ENCODE measurements at regions not wholly inside any gene's neighbourhood (a gene's known extent, or its start where the extent isn't known, plus 50 kb on each side); places are given as distances from the start of the nearest gene placed in this dataset.

DNA sequence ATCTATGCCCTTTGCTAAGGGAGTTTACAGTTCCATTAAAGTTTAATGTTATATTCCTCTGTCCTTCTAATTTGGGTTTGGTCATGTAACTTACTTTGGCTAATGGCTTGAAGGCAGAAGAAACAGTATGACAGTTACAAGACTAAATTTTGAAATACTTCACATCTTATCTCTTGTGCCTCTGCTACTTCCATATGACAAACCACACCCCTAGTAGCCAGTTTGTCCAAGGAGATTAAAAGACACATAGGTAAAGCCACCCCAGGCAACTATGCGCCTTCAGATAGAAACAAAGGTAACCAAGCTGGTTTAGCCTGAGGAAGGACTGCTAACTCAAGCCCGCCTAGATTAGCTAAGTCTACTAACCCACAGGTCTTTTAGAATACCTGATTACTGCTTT lies 273.4 kb upstream of the MIR17HG start:
- Histone ChIP-seq H3K27ac (ENCODE audit: insufficient read depth, low read length, poor library complexity, severe bottlenecking) (no peak overlapping the region), H3K9me3 (ENCODE audit: control insufficient read depth, low read length) (no peaks in the 10 kb centered on the region)
- DNase-seq, result no peak

DNA sequence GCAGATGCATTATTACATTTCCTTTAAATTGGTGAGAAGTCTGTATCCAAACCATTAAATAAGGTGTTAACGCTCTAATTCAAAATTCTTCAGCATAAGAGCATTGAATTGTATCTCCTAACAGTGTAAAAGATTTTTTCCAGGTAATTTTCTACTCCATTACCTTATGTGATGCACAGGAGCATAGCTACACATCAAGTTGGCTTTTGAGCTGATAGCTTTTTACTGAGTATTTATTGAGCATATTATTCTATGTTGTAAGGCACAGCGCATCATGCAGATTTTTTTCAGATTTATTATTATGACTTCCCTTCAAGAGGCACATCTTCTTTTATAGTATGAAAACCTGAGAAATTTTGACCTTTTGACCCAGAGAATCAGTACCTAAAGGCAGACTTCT lies 270.7 kb upstream of the MIR17HG start:
- no peaks in the 10 kb centered on the region for H3K27me3 ChIP-seq (replicated peaks; ENCODE audit: control insufficient read depth, insufficient read depth, low read length, poor library complexity, severe bottlenecking)
- H3K4me3 ChIP-seq (ENCODE audit: insufficient read depth, low read depth, low read length, poor library complexity, severe bottlenecking), result no peak overlapping the region
- DNase-seq, result no peak
- no peaks in the 10 kb centered on the region for H3K4me1 ChIP-seq (ENCODE audit: control insufficient read depth, insufficient read depth, low read length, poor library complexity, severe bottlenecking)
- H3K9me3 ChIP-seq (ENCODE audit: control insufficient read depth, low read length), result no peaks in the 10 kb centered on the region
- H3K27ac ChIP-seq (ENCODE audit: insufficient read depth, low read length, poor library complexity, severe bottlenecking), result no peak overlapping the region
- no peaks in the 10 kb centered on the region for H3K36me3 ChIP-seq (ENCODE audit: control insufficient read depth, insufficient read depth, low read length)

More for the DNA sequence above, 273.4 kb upstream of the MIR17HG start:
- no peaks in the 10 kb centered on the region for H3K36me3 ChIP-seq (ENCODE audit: control insufficient read depth, insufficient read depth, low read length)
- no peak overlapping the region for H3K4me3 ChIP-seq (ENCODE audit: insufficient read depth, low read depth, low read length, poor library complexity, severe bottlenecking)
- no peaks in the 10 kb centered on the region for H3K4me1 ChIP-seq (ENCODE audit: control insufficient read depth, insufficient read depth, low read length, poor library complexity, severe bottlenecking)
- no peaks in the 10 kb centered on the region for H3K27me3 ChIP-seq (replicated peaks; ENCODE audit: control insufficient read depth, insufficient read depth, low read length, poor library complexity, severe bottlenecking)

DNA sequence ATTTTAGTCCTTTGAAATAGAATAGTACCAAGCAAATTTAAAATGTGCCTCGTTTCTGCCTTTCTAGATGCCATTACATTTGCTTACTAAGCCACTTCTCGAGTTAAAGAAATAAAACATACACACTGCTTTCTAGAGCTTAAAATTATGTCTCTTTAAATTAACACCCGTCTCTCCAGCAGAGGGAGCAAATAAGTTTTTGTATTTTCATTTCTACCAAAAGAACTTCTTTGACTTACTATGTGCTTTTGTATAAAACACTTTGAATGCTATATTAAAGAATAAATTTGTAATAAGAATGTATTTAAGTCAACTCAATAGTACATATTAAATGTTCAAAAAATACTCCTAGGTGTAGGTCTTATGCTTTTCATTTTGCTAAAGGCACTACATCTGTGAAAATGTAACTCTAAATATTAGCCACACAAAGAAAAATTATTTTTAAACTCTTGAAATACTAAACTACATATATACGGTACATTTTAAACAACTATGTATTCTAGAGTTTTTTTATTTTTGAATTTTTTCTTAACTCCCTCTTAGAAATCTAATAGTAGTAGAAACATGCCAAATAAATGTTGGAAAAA lies 269.3 kb upstream of the MIR17HG start:
- H3K27ac ChIP-seq (ENCODE audit: insufficient read depth, low read length, poor library complexity, severe bottlenecking), result no peak overlapping the region
- H3K4me1 ChIP-seq (ENCODE audit: control insufficient read depth, insufficient read depth, low read length, poor library complexity, severe bottlenecking), result no peaks in the 10 kb centered on the region
- no peak overlapping the region for H3K4me3 ChIP-seq (ENCODE audit: insufficient read depth, low read depth, low read length, poor library complexity, severe bottlenecking)
- no peak for DNase-seq
- H3K9me3 ChIP-seq (ENCODE audit: control insufficient read depth, low read length), result no peaks in the 10 kb centered on the region
- H3K36me3 ChIP-seq (ENCODE audit: control insufficient read depth, insufficient read depth, low read length), result no peaks in the 10 kb centered on the region
- no peaks in the 10 kb centered on the region for H3K27me3 ChIP-seq (replicated peaks; ENCODE audit: control insufficient read depth, insufficient read depth, low read length, poor library complexity, severe bottlenecking)

DNA sequence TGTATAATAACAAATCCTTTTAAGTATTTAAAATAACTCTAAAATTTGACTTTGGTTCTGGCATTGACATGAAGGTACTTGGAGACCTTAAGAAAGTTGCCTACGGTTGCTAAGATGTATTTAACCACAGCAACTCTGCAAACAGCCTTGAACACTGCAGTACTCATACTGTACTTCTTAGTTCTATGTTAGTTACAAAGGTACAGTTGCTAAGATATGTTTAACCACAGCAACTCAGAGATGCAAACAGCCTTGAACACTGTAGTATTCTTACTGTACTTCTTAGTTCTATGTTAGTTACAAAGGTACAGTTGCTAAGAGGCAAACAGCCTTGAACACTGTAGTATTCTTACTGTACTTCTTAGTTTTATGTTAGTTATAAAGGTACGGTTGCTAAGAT lies 268.3 kb upstream of the MIR17HG start:
- H3K4me1 ChIP-seq (ENCODE audit: control insufficient read depth, insufficient read depth, low read length, poor library complexity, severe bottlenecking), result no peaks in the 10 kb centered on the region
- DNase-seq, result no peak
- H3K36me3 ChIP-seq (ENCODE audit: control insufficient read depth, insufficient read depth, low read length), result no peaks in the 10 kb centered on the region
- H3K27ac ChIP-seq (ENCODE audit: insufficient read depth, low read length, poor library complexity, severe bottlenecking), result no peak overlapping the region
- H3K9me3 ChIP-seq (ENCODE audit: control insufficient read depth, low read length), result no peaks in the 10 kb centered on the region
- H3K27me3 ChIP-seq (replicated peaks; ENCODE audit: control insufficient read depth, insufficient read depth, low read length, poor library complexity, severe bottlenecking), result no peaks in the 10 kb centered on the region
- no peak overlapping the region for H3K4me3 ChIP-seq (ENCODE audit: insufficient read depth, low read depth, low read length, poor library complexity, severe bottlenecking)

DNA sequence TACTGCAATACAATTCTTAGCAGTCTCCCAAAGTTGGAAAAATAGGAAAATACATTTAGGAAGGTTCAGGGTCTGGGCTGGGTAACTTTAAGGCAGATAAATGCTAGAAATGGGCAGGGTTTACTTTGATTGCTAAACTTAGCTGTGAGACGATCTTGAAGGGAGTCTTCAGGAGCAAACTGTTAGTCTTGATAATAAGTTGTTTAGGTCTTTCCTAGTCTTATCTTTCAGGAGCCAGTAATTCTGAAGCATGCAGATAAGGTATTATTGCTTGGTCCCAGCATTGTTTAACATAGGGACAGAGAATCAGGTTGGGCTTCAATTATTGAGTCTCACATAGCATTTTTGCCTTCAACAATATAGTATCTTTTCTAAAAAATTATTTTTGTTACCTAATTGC lies 262.4 kb upstream of the MIR17HG start:
- no peak overlapping the region for H3K27ac ChIP-seq (ENCODE audit: insufficient read depth, low read length, poor library complexity, severe bottlenecking)
- no peaks in the 10 kb centered on the region for H3K4me1 ChIP-seq (ENCODE audit: control insufficient read depth, insufficient read depth, low read length, poor library complexity, severe bottlenecking)
- no peaks in the 10 kb centered on the region for H3K27me3 ChIP-seq (replicated peaks; ENCODE audit: control insufficient read depth, insufficient read depth, low read length, poor library complexity, severe bottlenecking)
- H3K36me3 ChIP-seq (ENCODE audit: control insufficient read depth, insufficient read depth, low read length), result no peaks in the 10 kb centered on the region
- no peak for DNase-seq
- H3K9me3 ChIP-seq (ENCODE audit: control insufficient read depth, low read length), result no peaks in the 10 kb centered on the region
- no peak overlapping the region for H3K4me3 ChIP-seq (ENCODE audit: insufficient read depth, low read depth, low read length, poor library complexity, severe bottlenecking)

DNA sequence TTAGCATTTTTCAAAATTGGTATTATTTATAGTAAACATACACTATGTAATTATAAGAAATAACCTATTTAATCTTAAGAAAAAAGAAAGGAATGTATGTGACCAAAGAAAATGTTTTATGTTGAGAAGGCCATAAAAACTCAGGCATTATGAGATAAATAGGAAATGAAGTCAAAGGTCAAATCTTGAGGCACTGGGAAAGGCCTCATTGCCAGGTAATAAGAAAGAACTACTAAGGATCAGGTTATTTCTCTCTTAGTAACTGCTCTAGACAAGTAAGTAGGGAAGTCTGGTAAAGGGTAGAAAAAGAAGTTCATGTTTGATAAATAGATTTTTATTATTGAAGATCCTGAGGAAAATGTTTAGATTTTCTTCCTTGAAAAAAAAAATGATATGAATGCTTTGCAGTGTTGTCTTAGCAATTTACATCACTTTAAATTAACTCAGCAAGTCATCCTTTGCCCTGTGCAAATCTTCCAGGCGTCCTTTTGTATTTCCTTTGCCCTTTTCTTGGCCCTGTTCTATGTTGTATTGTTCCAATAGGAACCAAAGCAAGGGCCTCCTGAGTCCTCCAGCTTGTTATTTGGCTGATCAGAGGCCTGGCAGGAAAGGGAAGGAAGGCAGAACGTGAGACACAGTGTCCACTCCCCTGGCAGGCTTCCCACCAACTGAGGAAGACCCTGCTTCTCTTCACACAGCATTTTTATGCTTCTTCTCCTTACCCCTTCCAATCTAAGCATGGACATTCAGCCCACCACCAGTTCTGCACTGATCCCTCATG lies 260.4 kb upstream of the MIR17HG start:
- no peak overlapping the region for H3K4me3 ChIP-seq (ENCODE audit: insufficient read depth, low read depth, low read length, poor library complexity, severe bottlenecking)
- H3K4me1 ChIP-seq (ENCODE audit: control insufficient read depth, insufficient read depth, low read length, poor library complexity, severe bottlenecking), result no peaks in the 10 kb centered on the region
- no peaks in the 10 kb centered on the region for H3K36me3 ChIP-seq (ENCODE audit: control insufficient read depth, insufficient read depth, low read length)
- H3K9me3 ChIP-seq (ENCODE audit: control insufficient read depth, low read length), result no peaks in the 10 kb centered on the region
- DNase-seq, result no peak
- H3K27me3 ChIP-seq (replicated peaks; ENCODE audit: control insufficient read depth, insufficient read depth, low read length, poor library complexity, severe bottlenecking), result no peaks in the 10 kb centered on the region
- H3K27ac ChIP-seq (ENCODE audit: insufficient read depth, low read length, poor library complexity, severe bottlenecking), result no peak overlapping the region

DNA sequence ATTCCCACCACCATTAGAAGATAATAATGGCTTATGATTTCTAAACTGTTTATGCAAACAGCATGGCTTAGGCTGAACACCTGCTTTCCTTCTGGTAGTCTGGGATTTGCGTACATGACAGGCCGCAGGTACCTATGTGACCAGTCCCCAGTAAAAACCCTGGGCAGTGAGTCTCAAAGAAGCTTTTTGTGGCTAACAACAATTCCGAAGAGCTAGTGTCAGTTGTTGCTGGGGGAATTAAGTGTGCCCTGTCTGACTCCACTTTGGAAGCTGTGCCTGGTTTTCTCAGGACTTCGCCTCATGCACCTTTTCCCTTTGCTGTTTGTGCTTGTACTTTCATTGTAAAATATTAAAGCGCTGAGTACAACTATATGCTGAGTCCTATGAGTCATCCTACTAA lies 250.2 kb upstream of the MIR17HG start:
- H3K27me3 ChIP-seq (replicated peaks; ENCODE audit: control insufficient read depth, insufficient read depth, low read length, poor library complexity, severe bottlenecking), result no peaks in the 10 kb centered on the region
- no peaks in the 10 kb centered on the region for H3K36me3 ChIP-seq (ENCODE audit: control insufficient read depth, insufficient read depth, low read length)
- H3K27ac ChIP-seq (ENCODE audit: insufficient read depth, low read length, poor library complexity, severe bottlenecking), result no peak overlapping the region
- DNase-seq, result no peak
- no peaks in the 10 kb centered on the region for H3K4me1 ChIP-seq (ENCODE audit: control insufficient read depth, insufficient read depth, low read length, poor library complexity, severe bottlenecking)
- H3K9me3 ChIP-seq (ENCODE audit: control insufficient read depth, low read length), result no peaks in the 10 kb centered on the region
- H3K4me3 ChIP-seq (ENCODE audit: insufficient read depth, low read depth, low read length, poor library complexity, severe bottlenecking), result no peak overlapping the region

DNA sequence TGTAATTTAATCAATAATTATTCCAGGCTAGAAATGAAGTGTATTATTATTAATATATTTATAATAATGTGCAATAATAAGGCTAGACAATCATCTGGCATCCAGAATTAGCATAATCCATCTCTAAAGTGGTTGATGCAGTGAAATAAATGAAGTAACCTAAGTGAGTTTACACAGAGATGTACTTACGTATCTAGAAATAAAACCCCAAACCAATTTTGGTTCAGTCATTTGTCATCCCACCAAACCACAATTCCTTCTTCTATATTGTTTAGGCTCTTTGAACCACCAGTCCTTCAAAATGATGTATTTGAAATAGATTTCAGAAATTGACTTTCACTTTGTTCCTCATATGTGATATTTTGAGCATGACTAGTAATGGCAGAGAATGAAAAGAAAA lies 247.6 kb upstream of the MIR17HG start:
- Histone ChIP-seq H3K9me3 (ENCODE audit: control insufficient read depth, low read length) (no peaks in the 10 kb centered on the region), H3K4me3 (ENCODE audit: insufficient read depth, low read depth, low read length, poor library complexity, severe bottlenecking) (no peak overlapping the region), H3K36me3 (ENCODE audit: control insufficient read depth, insufficient read depth, low read length) (no peaks in the 10 kb centered on the region), H3K27ac (ENCODE audit: insufficient read depth, low read length, poor library complexity, severe bottlenecking) (no peak overlapping the region), H3K4me1 (ENCODE audit: control insufficient read depth, insufficient read depth, low read length, poor library complexity, severe bottlenecking) (no peaks in the 10 kb centered on the region), H3K27me3 (replicated peaks; ENCODE audit: control insufficient read depth, insufficient read depth, low read length, poor library complexity, severe bottlenecking) (no peaks in the 10 kb centered on the region)
- DNase-seq, result no peak

DNA sequence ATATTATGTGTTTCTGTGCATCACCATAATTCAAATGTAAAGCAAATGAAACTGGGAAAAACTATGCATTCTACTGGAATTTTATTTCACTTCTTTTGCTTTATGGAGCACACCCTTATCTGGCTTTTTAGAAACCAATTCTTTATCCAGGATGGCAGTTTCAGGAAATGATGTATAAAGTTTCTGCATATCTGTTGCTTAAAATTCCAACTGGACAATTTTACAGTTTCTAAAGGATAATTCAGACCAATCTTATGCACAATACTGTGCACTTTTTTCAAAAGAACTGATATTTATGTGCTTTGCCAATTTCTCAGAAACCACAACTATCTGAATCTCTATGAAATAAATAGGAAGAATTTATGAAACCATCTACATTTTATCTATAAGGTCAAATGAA lies 246.5 kb upstream of the MIR17HG start:
- H3K27me3 ChIP-seq (replicated peaks; ENCODE audit: control insufficient read depth, insufficient read depth, low read length, poor library complexity, severe bottlenecking), result no peaks in the 10 kb centered on the region
- no peaks in the 10 kb centered on the region for H3K9me3 ChIP-seq (ENCODE audit: control insufficient read depth, low read length)
- no peaks in the 10 kb centered on the region for H3K4me1 ChIP-seq (ENCODE audit: control insufficient read depth, insufficient read depth, low read length, poor library complexity, severe bottlenecking)
- no peak for DNase-seq
- H3K36me3 ChIP-seq (ENCODE audit: control insufficient read depth, insufficient read depth, low read length), result no peaks in the 10 kb centered on the region
- H3K27ac ChIP-seq (ENCODE audit: insufficient read depth, low read length, poor library complexity, severe bottlenecking), result no peak overlapping the region
- H3K4me3 ChIP-seq (ENCODE audit: insufficient read depth, low read depth, low read length, poor library complexity, severe bottlenecking), result no peak overlapping the region

DNA sequence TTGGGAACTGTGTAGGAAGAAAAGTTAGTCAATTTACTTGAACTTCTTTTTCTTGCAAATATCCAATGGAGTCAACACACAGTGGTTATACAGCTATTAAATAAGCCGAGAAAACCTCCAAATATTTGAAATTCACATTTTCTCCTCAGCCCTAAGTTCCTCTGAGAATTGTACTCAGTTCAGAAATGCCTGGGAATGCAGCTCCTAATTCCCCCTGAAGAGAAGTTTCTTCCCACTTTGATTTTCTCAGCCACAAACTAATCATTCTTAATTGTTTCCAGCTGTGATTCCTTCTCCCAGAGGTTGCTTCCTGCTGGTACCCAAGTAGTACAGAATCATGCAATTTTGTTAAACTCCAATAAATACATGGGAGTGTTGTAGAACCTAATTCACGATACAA lies 246.1 kb upstream of the MIR17HG start:
- H3K4me1 ChIP-seq (ENCODE audit: control insufficient read depth, insufficient read depth, low read length, poor library complexity, severe bottlenecking), result no peaks in the 10 kb centered on the region

More for the DNA sequence above, 246.1 kb upstream of the MIR17HG start:
- no peak overlapping the region for H3K4me3 ChIP-seq (ENCODE audit: insufficient read depth, low read depth, low read length, poor library complexity, severe bottlenecking)
- DNase-seq, result no peak
- no peaks in the 10 kb centered on the region for H3K27me3 ChIP-seq (replicated peaks; ENCODE audit: control insufficient read depth, insufficient read depth, low read length, poor library complexity, severe bottlenecking)
- no peak overlapping the region for H3K27ac ChIP-seq (ENCODE audit: insufficient read depth, low read length, poor library complexity, severe bottlenecking)
- no peaks in the 10 kb centered on the region for H3K36me3 ChIP-seq (ENCODE audit: control insufficient read depth, insufficient read depth, low read length)
- no peaks in the 10 kb centered on the region for H3K9me3 ChIP-seq (ENCODE audit: control insufficient read depth, low read length)

Data from effector memory CD4-positive, alpha-beta T cell (primary cell).